SU-DHL-6 (cell line): ENCODE measurements at regions not wholly inside any gene's neighbourhood (a gene's known extent, or its start where the extent isn't known, plus 50 kb on each side); places are given as distances from the start of the nearest gene placed in this dataset.

Experiments used
- H2AFZ ChIP-seq: fragments of 200-600 bp; sonication (generic); 2 replicates; pipeline ENCODE4 v1.6.1; 2014; ENCODE audit warnings: low read depth, mild to moderate bottlenecking, moderate library complexity, mixed read lengths, antibody characterized with exemption, low read length; ENCODE audit not compliant: severe bottlenecking
- H3F3A ChIP-seq: fragments of 200-600 bp; shearing (Covaris generic); 2 replicates; pipeline ENCODE4 v1.6.0; 2016; ENCODE audit warnings: antibody characterized with exemption, mild to moderate bottlenecking; ENCODE audit not compliant: insufficient read depth
- H3K27ac ChIP-seq: fragments of 200-600 bp; sonication (generic); 2 replicates; pipeline ENCODE4 v1.5.1; 2016; ENCODE audit warnings: low read depth, mild to moderate bottlenecking, low read length, moderate library complexity, mixed read lengths
- H3K27me3 ChIP-seq: fragments of 200-600 bp; sonication (generic), shearing (Covaris generic); 2 replicates; pipeline ENCODE4 v1.6.0; 2014; ENCODE audit warnings: mild to moderate bottlenecking, low read length
- H3K36me3 ChIP-seq: fragments of 200-600 bp; sonication (generic); 2 replicates; pipeline ENCODE4 v1.6.1; 2014; ENCODE audit warnings: mild to moderate bottlenecking, low read length, mixed read lengths
- H3K4me2 ChIP-seq: fragments of 300-600, 200-600 bp; shearing (Covaris generic), sonication (generic); 2 replicates; pipeline ENCODE4 v1.6.0; 2014; ENCODE audit warnings: low read length, low read depth, mild to moderate bottlenecking; ENCODE audit not compliant: poor library complexity, severe bottlenecking
- H3K4me3 ChIP-seq: fragments of 200-600 bp; sonication (generic); 2 replicates; pipeline ENCODE4 v1.5.1; 2014; ENCODE audit warnings: antibody characterized with exemption, low read length, mild to moderate bottlenecking, mixed read lengths; ENCODE audit not compliant: insufficient read depth, poor library complexity, severe bottlenecking
- H3K79me2 ChIP-seq: fragments of 200-600 bp; sonication (generic); 2 replicates; pipeline ENCODE4 v1.6.1; 2014; ENCODE audit warnings: mild to moderate bottlenecking, low read length, moderate library complexity; ENCODE audit not compliant: insufficient read depth
- H3K9ac ChIP-seq: fragments of 200-600 bp; sonication (generic); 2 replicates; pipeline ENCODE4 v1.7.0; 2014; ENCODE audit warnings: mild to moderate bottlenecking, low read length
- H3K9me2 ChIP-seq: fragments of 200-600 bp; sonication (generic); replicated peaks from 2 replicates; pipeline ENCODE4 v1.6.1; 2014; ENCODE audit warnings: low read length; ENCODE audit not compliant: insufficient read depth
- H3K9me3 ChIP-seq: fragments of 200-600 bp; sonication (generic); 2 replicates; pipeline ENCODE4 v1.6.1; 2014; ENCODE audit warnings: low read length, mixed read lengths; ENCODE audit not compliant: insufficient read depth
- H4K20me1 ChIP-seq: fragments of 200-600 bp; sonication (generic); 2 replicates; pipeline ENCODE4 v1.6.1; 2014; ENCODE audit warnings: low read depth, mild to moderate bottlenecking, antibody characterized with exemption, low read length, moderate library complexity, mixed read lengths
- CTCF ChIP-seq: fragments of 200-600 bp; sonication (generic); IDR thresholded peaks from one replicate; pipeline ENCODE4 v1.5.1; 2017; ENCODE audit warnings: antibody characterized with exemption, mild to moderate bottlenecking, low read length, moderate library complexity; ENCODE audit not compliant: insufficient read depth, poor library complexity, severe bottlenecking
- EZH2phosphoT487 ChIP-seq: fragments of 200-600 bp; sonication (generic), shearing (Covaris generic); conservative IDR thresholded peaks from 2 replicates; pipeline ENCODE4 v1.6.1; 2018; ENCODE audit warnings: mild to moderate bottlenecking, antibody characterized with exemption, low read length, moderate library complexity, mixed read lengths

DNA sequence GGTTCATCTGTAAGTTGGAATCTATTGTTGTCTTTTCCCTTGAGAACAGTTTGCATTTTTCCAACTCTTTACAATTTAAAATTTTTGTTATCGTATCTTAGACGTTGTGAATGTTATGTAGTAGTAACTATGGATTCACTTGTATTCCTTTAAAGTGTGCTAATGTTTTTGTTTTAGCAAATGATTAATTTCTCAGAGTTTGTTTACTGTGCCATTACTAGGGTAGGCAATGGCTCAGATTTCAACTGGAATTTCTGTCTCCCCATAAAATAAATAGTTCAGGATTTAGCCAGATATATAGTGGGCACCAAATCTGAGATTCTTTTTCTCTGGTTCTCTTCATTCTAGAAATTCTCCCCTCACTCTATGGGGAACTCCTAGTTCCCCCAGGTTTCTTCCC, 896.5 kb downstream of the PLA2G4A start:
- Histone ChIP-seq H4K20me1 (no peaks in the 10 kb centered on the region), H3F3A (no peaks in the 10 kb centered on the region), H3K9ac (no peak overlapping the region), H3K4me3 (no peak overlapping the region), H3K9me3 (no peaks in the 10 kb centered on the region), H3K9me2 (no peaks in the 10 kb centered on the region), H3K27ac (no peak overlapping the region), H3K4me2 (no peak overlapping the region), H3K36me3 (no peaks in the 10 kb centered on the region), H2AFZ (no peak overlapping the region), H3K79me2 (no peaks in the 10 kb centered on the region), H3K27me3 (no peaks in the 10 kb centered on the region)
- TF ChIP-seq CTCF: no peak
- TF ChIP-seq EZH2phosphoT487: no peak

DNA sequence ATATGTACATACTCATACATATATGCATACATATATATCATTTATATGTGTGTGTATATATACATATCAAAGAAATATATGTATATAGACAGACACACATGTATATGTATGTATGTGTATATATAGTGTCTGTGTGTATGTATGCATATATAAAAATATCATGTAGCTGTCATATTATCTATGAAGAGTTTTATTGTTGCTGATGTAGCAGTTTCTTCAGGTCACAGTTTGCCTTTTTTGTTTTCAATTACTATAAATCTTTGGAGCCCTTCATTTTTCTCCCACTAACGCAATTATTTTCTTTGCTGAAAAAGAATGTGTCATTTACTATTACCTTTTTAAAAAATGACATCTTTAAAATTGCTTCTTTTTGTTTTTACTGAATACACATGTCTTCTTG, 904.5 kb downstream of the PLA2G4A start:
- no peak overlapping the region for H3K4me2 ChIP-seq
- H2AFZ ChIP-seq: no peak overlapping the region
- H3F3A ChIP-seq: no peaks in the 10 kb centered on the region
- no peaks in the 10 kb centered on the region for H3K9me3 ChIP-seq
- no peaks in the 10 kb centered on the region for H3K36me3 ChIP-seq
- no peaks in the 10 kb centered on the region for H3K27me3 ChIP-seq
- H3K9me2 ChIP-seq: no peaks in the 10 kb centered on the region
- no peak overlapping the region for H3K9ac ChIP-seq
- H4K20me1 ChIP-seq: no peaks in the 10 kb centered on the region
- TF ChIP-seq EZH2phosphoT487: no peak
- no peak for TF ChIP-seq CTCF
- no peak overlapping the region for H3K27ac ChIP-seq
- H3K79me2 ChIP-seq: no peaks in the 10 kb centered on the region
- no peak overlapping the region for H3K4me3 ChIP-seq

- Histone ChIP-seq H3K9ac (no peak overlapping the region), H3K27me3 (no peaks in the 10 kb centered on the region), H3F3A (no peaks in the 10 kb centered on the region), H3K9me2 (no peaks in the 10 kb centered on the region), H3K9me3 (no peaks in the 10 kb centered on the region), H3K36me3 (no peaks in the 10 kb centered on the region), H3K4me3 (no peak overlapping the region), H3K79me2 (no peaks in the 10 kb centered on the region), H4K20me1 (no peaks in the 10 kb centered on the region), H3K27ac (no peak overlapping the region), H2AFZ (no peak overlapping the region), H3K4me2 (no peak overlapping the region)
- TF ChIP-seq EZH2phosphoT487 (no peak), CTCF (no peak)
Measured at GRCh38 chr1:187734427-187734826, 905.7 kb downstream of the PLA2G4A start.

DNA sequence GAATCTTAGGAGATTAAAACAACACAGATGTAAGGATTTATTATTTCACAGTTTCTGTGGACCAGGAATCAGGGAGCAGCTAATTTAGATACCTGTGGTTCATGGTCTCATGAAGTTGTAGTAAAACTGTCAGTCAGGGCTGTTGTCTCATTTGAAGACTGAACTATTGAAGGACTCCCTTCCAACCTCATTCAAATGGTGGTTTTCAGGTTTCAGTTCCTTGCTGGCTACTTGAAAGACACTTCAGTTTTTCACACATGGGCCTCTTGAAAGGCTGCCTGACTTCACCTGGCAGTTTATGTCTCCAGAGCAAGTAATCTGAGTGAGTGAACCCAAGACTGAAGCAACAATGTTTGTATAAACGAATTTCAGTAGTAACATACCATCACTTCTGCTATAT, 915.9 kb downstream of the PLA2G4A start:
- no peak overlapping the region for H2AFZ ChIP-seq

More for the DNA sequence above, 915.9 kb downstream of the PLA2G4A start:
- no peaks in the 10 kb centered on the region for H3K27me3 ChIP-seq
- H3K79me2 ChIP-seq: no peaks in the 10 kb centered on the region
- no peak overlapping the region for H3K4me2 ChIP-seq
- no peaks in the 10 kb centered on the region for H4K20me1 ChIP-seq
- no peaks in the 10 kb centered on the region for H3K36me3 ChIP-seq
- no peak overlapping the region for H3K27ac ChIP-seq
- H3K9me2 ChIP-seq: no peaks in the 10 kb centered on the region
- no peak overlapping the region for H3K9ac ChIP-seq
- no peaks in the 10 kb centered on the region for H3K9me3 ChIP-seq
- TF ChIP-seq CTCF (no peak), EZH2phosphoT487 (no peak)
- H3K4me3 ChIP-seq: no peak overlapping the region
- no peaks in the 10 kb centered on the region for H3F3A ChIP-seq
